Nephron progenitor cell (in vitro differentiated cells): ENCODE measurements at regions not wholly inside any gene's neighbourhood (a gene's known extent, or its start where the extent isn't known, plus 50 kb on each side); places are given as distances from the start of the nearest gene placed in this dataset.
A peak's percentile ranks its signal among the peaks of the same experiment; 100 is the strongest.

Source experiments
- DNase-seq: peaks from one replicate; pipeline ENCODE4 v3.0.0; 2021
- H3K27ac Mint-ChIP-seq: 2 replicates; pipeline ENCODE4 v1.8.0; 2021; ENCODE audit warnings: mild to moderate bottlenecking, moderate library complexity, mixed read lengths
- H3K27me3 Mint-ChIP-seq: 2 replicates; pipeline ENCODE4 v1.8.0; 2021; ENCODE audit warnings: mild to moderate bottlenecking, low read depth, mixed read lengths; ENCODE audit not compliant: poor library complexity
- H3K36me3 Mint-ChIP-seq: 2 replicates; pipeline ENCODE4 v1.8.0; 2021; ENCODE audit warnings: low read depth, mixed read lengths
- H3K4me1 Mint-ChIP-seq: 2 replicates; pipeline ENCODE4 v1.8.0; 2021; ENCODE audit warnings: mixed read lengths
- H3K4me3 Mint-ChIP-seq: 2 replicates; pipeline ENCODE4 v1.8.0; 2021; ENCODE audit warnings: mild to moderate bottlenecking, moderate library complexity, mixed read lengths
- H3K9me3 Mint-ChIP-seq: 2 replicates; pipeline ENCODE4 v1.8.0; 2021; ENCODE audit warnings: mild to moderate bottlenecking, moderate library complexity, mixed read lengths
- CTCF ChIP-seq: fragments of 200-600 bp; sonication (generic); IDR thresholded peaks from 2 replicates; pipeline ENCODE4 v1.5.0; 2021; ENCODE audit warnings: antibody characterized with exemption

GRCh38 chr10:117710181-117710798 lies 167.7 kb downstream of the EMX2 start:
- no peak for TF ChIP-seq CTCF

GRCh38 chr10:117716889-117717288 lies 174.3 kb downstream of the EMX2 start:
- DNase-seq: no peak
- H3K27ac Mint-ChIP-seq: no peak overlapping the region
- peaks cover 34% of the 10 kb centered on the region for H3K4me1 Mint-ChIP-seq
- peaks cover 3% of the 10 kb centered on the region for H3K27me3 Mint-ChIP-seq
- H3K9me3 Mint-ChIP-seq: peaks cover 4% of the 10 kb centered on the region
- H3K36me3 Mint-ChIP-seq: no peaks in the 10 kb centered on the region
- no peak overlapping the region for H3K4me3 Mint-ChIP-seq
- TF ChIP-seq CTCF: no peak

More at GRCh38 chr10:117710181-117710798, 167.7 kb downstream of the EMX2 start:
- Mint-ChIP-seq H3K4me1 (no peaks in the 10 kb centered on the region), H3K36me3 (no peaks in the 10 kb centered on the region), H3K4me3 (no peak overlapping the region), H3K27me3 (peaks cover 3% of the 10 kb centered on the region), H3K27ac (no peak overlapping the region), H3K9me3 (peaks cover 4% of the 10 kb centered on the region)
- DNase-seq: no peak

GRCh38 chr10:117718986-117719920 lies 176.7 kb downstream of the EMX2 start:
- Mint-ChIP-seq H3K9me3 (peaks cover 11% of the 10 kb centered on the region), H3K27ac (peak overlapping the region; percentile 82), H3K27me3 (peaks cover 12% of the 10 kb centered on the region), H3K36me3 (no peaks in the 10 kb centered on the region), H3K4me1 (peaks cover 54% of the 10 kb centered on the region), H3K4me3 (no peak overlapping the region)
- DNase-seq: no peak
- no peak for TF ChIP-seq CTCF

GRCh38 chr10:117720931-117721835 lies 178.6 kb downstream of the EMX2 start:
- H3K27ac Mint-ChIP-seq: peak overlapping the region; percentile 96
- peaks cover 12% of the 10 kb centered on the region for H3K27me3 Mint-ChIP-seq
- peak; percentile 79 for DNase-seq
- peaks cover 62% of the 10 kb centered on the region for H3K4me1 Mint-ChIP-seq
- peaks cover 15% of the 10 kb centered on the region for H3K9me3 Mint-ChIP-seq
- peak overlapping the region; percentile 52 for H3K4me3 Mint-ChIP-seq
- TF ChIP-seq CTCF: no peak
- H3K36me3 Mint-ChIP-seq: no peaks in the 10 kb centered on the region

GRCh38 chr10:117721873-117722272 lies 179.3 kb downstream of the EMX2 start:
- Mint-ChIP-seq H3K4me1 (peaks cover 63% of the 10 kb centered on the region), H3K27me3 (peaks cover 12% of the 10 kb centered on the region), H3K36me3 (no peaks in the 10 kb centered on the region), H3K9me3 (peaks cover 15% of the 10 kb centered on the region), H3K27ac (peak overlapping the region; percentile 96), H3K4me3 (peak overlapping the region; percentile 52)
- DNase-seq: no peak
- TF ChIP-seq CTCF: no peak
